HEK293T (cell line): ENCODE measurements at regions not wholly inside any gene's neighbourhood (a gene's known extent, or its start where the extent isn't known, plus 50 kb on each side); places are given as distances from the start of the nearest gene placed in this dataset.

Source experiments
- FOXM1 ChIP-seq: fragments of 450-650 bp; IDR thresholded peaks from 2 replicates; pipeline ENCODE4 v1.6.1; 2017; ENCODE audit warnings: mild to moderate bottlenecking, borderline replicate concordance
- PKNOX1 ChIP-seq: fragments of 450-650 bp; IDR thresholded peaks from 2 replicates; pipeline ENCODE4 v1.6.1; 2016
- TARDBP ChIP-seq: fragments of 450-650 bp; IDR thresholded peaks from 2 replicates; pipeline ENCODE4 v1.6.1; 2016

- TF ChIP-seq TARDBP (no peak), FOXM1 (no peak), PKNOX1 (no peak)
Measured at GRCh38 chr20:19047951-19048296, 164.5 kb upstream of the SLC24A3 start.
